ENCODE measurements at regions not wholly inside any gene's neighbourhood (a gene's known extent, or its start where the extent isn't known, plus 50 kb on each side); places are given as distances from the start of the nearest gene placed in this dataset.

- no peak overlapping the region for H3K9ac ChIP-seq (ENCODE audit: low read depth, low read length)
- H3K4me2 ChIP-seq (ENCODE audit: low read length) = no peak overlapping the region
- H3K4me1 ChIP-seq (ENCODE audit: control insufficient read depth, insufficient read depth, low read length) = no peaks in the 10 kb centered on the region
Measured at GRCh38 chr15:95519887-95520286, 810.6 kb upstream of the NR2F2 start.

GRCh38 chr15:95520511-95520910, 810.0 kb upstream of the NR2F2 start:
- no peak overlapping the region for H3K4me3 ChIP-seq (ENCODE audit: low read length)
- H3K9me3 ChIP-seq (replicated peaks; ENCODE audit: low read length) = no peaks in the 10 kb centered on the region
- H3K4me2 ChIP-seq (ENCODE audit: low read length) = no peak overlapping the region
- no peaks in the 10 kb centered on the region for H3K4me1 ChIP-seq (ENCODE audit: control insufficient read depth, insufficient read depth, low read length)
- no peak overlapping the region for H3K9ac ChIP-seq (ENCODE audit: low read depth, low read length)
- no peaks in the 10 kb centered on the region for H3K27me3 ChIP-seq (ENCODE audit: control insufficient read depth, insufficient read depth, low read length)
- H3K36me3 ChIP-seq (ENCODE audit: insufficient read depth, low read length) = no peaks in the 10 kb centered on the region

More at GRCh38 chr15:95519887-95520286, 810.6 kb upstream of the NR2F2 start:
- Histone ChIP-seq H3K9me3 (replicated peaks; ENCODE audit: low read length) (no peaks in the 10 kb centered on the region), H3K4me3 (ENCODE audit: low read length) (no peak overlapping the region), H3K27me3 (ENCODE audit: control insufficient read depth, insufficient read depth, low read length) (no peaks in the 10 kb centered on the region), H3K36me3 (ENCODE audit: insufficient read depth, low read length) (no peaks in the 10 kb centered on the region)

GRCh38 chr15:95520922-95521321, 809.6 kb upstream of the NR2F2 start:
- H3K9me3 ChIP-seq (replicated peaks; ENCODE audit: low read length) = no peaks in the 10 kb centered on the region
- H3K36me3 ChIP-seq (ENCODE audit: insufficient read depth, low read length) = no peaks in the 10 kb centered on the region
- H3K9ac ChIP-seq (ENCODE audit: low read depth, low read length) = no peak overlapping the region
- no peak overlapping the region for H3K4me3 ChIP-seq (ENCODE audit: low read length)
- no peaks in the 10 kb centered on the region for H3K27me3 ChIP-seq (ENCODE audit: control insufficient read depth, insufficient read depth, low read length)
- no peaks in the 10 kb centered on the region for H3K4me1 ChIP-seq (ENCODE audit: control insufficient read depth, insufficient read depth, low read length)
- no peak overlapping the region for H3K4me2 ChIP-seq (ENCODE audit: low read length)

- H3K36me3 ChIP-seq (ENCODE audit: insufficient read depth, low read length) = no peaks in the 10 kb centered on the region
Measured at GRCh38 chr15:95522533-95522932, 808.0 kb upstream of the NR2F2 start.

GRCh38 chr15:95528920-95529319, 801.6 kb upstream of the NR2F2 start:
- Histone ChIP-seq H3K9ac (ENCODE audit: low read depth, low read length) (no peak overlapping the region), H3K4me1 (ENCODE audit: control insufficient read depth, insufficient read depth, low read length) (no peaks in the 10 kb centered on the region), H3K27me3 (ENCODE audit: control insufficient read depth, insufficient read depth, low read length) (no peaks in the 10 kb centered on the region), H3K4me3 (ENCODE audit: low read length) (no peak overlapping the region), H3K4me2 (ENCODE audit: low read length) (no peak overlapping the region), H3K36me3 (ENCODE audit: insufficient read depth, low read length) (no peaks in the 10 kb centered on the region), H3K9me3 (replicated peaks; ENCODE audit: low read length) (no peaks in the 10 kb centered on the region)

More at GRCh38 chr15:95522533-95522932, 808.0 kb upstream of the NR2F2 start:
- Histone ChIP-seq H3K27me3 (ENCODE audit: control insufficient read depth, insufficient read depth, low read length) (no peaks in the 10 kb centered on the region), H3K9me3 (replicated peaks; ENCODE audit: low read length) (no peaks in the 10 kb centered on the region), H3K4me2 (ENCODE audit: low read length) (no peak overlapping the region), H3K4me3 (ENCODE audit: low read length) (no peak overlapping the region), H3K9ac (ENCODE audit: low read depth, low read length) (no peak overlapping the region), H3K4me1 (ENCODE audit: control insufficient read depth, insufficient read depth, low read length) (no peaks in the 10 kb centered on the region)

GRCh38 chr15:95536638-95537037, 793.9 kb upstream of the NR2F2 start:
- Histone ChIP-seq H3K27me3 (ENCODE audit: control insufficient read depth, insufficient read depth, low read length) (no peaks in the 10 kb centered on the region), H3K4me3 (ENCODE audit: low read length) (no peak overlapping the region), H3K4me2 (ENCODE audit: low read length) (no peak overlapping the region), H3K9ac (ENCODE audit: low read depth, low read length) (no peak overlapping the region), H3K36me3 (ENCODE audit: insufficient read depth, low read length) (no peaks in the 10 kb centered on the region), H3K4me1 (ENCODE audit: control insufficient read depth, insufficient read depth, low read length) (no peaks in the 10 kb centered on the region), H3K9me3 (replicated peaks; ENCODE audit: low read length) (no peaks in the 10 kb centered on the region)

GRCh38 chr15:95538693-95539092, 791.8 kb upstream of the NR2F2 start:
- no peaks in the 10 kb centered on the region for H3K9me3 ChIP-seq (replicated peaks; ENCODE audit: low read length)
- no peak overlapping the region for H3K4me3 ChIP-seq (ENCODE audit: low read length)
- no peaks in the 10 kb centered on the region for H3K27me3 ChIP-seq (ENCODE audit: control insufficient read depth, insufficient read depth, low read length)
- no peaks in the 10 kb centered on the region for H3K36me3 ChIP-seq (ENCODE audit: insufficient read depth, low read length)
- H3K4me2 ChIP-seq (ENCODE audit: low read length) = no peak overlapping the region
- no peak overlapping the region for H3K9ac ChIP-seq (ENCODE audit: low read depth, low read length)
- no peaks in the 10 kb centered on the region for H3K4me1 ChIP-seq (ENCODE audit: control insufficient read depth, insufficient read depth, low read length)

- H3K4me2 ChIP-seq (ENCODE audit: low read length) = no peak overlapping the region
- no peaks in the 10 kb centered on the region for H3K4me1 ChIP-seq (ENCODE audit: control insufficient read depth, insufficient read depth, low read length)
- H3K9ac ChIP-seq (ENCODE audit: low read depth, low read length) = no peak overlapping the region
- no peaks in the 10 kb centered on the region for H3K36me3 ChIP-seq (ENCODE audit: insufficient read depth, low read length)
- no peaks in the 10 kb centered on the region for H3K9me3 ChIP-seq (replicated peaks; ENCODE audit: low read length)
- no peaks in the 10 kb centered on the region for H3K27me3 ChIP-seq (ENCODE audit: control insufficient read depth, insufficient read depth, low read length)
- H3K4me3 ChIP-seq (ENCODE audit: low read length) = no peak overlapping the region
Measured at GRCh38 chr15:95541301-95541700, 789.2 kb upstream of the NR2F2 start.

GRCh38 chr15:95549168-95549738, 781.2 kb upstream of the NR2F2 start:
- Histone ChIP-seq H3K4me3 (ENCODE audit: low read length) (no peak overlapping the region), H3K4me2 (ENCODE audit: low read length) (no peak overlapping the region), H3K9me3 (replicated peaks; ENCODE audit: low read length) (no peaks in the 10 kb centered on the region), H3K4me1 (ENCODE audit: control insufficient read depth, insufficient read depth, low read length) (no peaks in the 10 kb centered on the region), H3K27me3 (ENCODE audit: control insufficient read depth, insufficient read depth, low read length) (no peaks in the 10 kb centered on the region), H3K36me3 (ENCODE audit: insufficient read depth, low read length) (no peaks in the 10 kb centered on the region), H3K9ac (ENCODE audit: low read depth, low read length) (no peak overlapping the region)

GRCh38 chr15:95550702-95551101, 779.8 kb upstream of the NR2F2 start:
- Histone ChIP-seq H3K36me3 (ENCODE audit: insufficient read depth, low read length) (no peaks in the 10 kb centered on the region), H3K4me3 (ENCODE audit: low read length) (no peak overlapping the region), H3K4me1 (ENCODE audit: control insufficient read depth, insufficient read depth, low read length) (no peaks in the 10 kb centered on the region), H3K9ac (ENCODE audit: low read depth, low read length) (no peak overlapping the region), H3K4me2 (ENCODE audit: low read length) (no peak overlapping the region), H3K9me3 (replicated peaks; ENCODE audit: low read length) (no peaks in the 10 kb centered on the region), H3K27me3 (ENCODE audit: control insufficient read depth, insufficient read depth, low read length) (no peaks in the 10 kb centered on the region)

GRCh38 chr15:95556225-95556624, 774.3 kb upstream of the NR2F2 start:
- Histone ChIP-seq H3K4me2 (ENCODE audit: low read length) (no peak overlapping the region), H3K4me3 (ENCODE audit: low read length) (no peak overlapping the region), H3K9ac (ENCODE audit: low read depth, low read length) (no peak overlapping the region), H3K36me3 (ENCODE audit: insufficient read depth, low read length) (no peaks in the 10 kb centered on the region), H3K27me3 (ENCODE audit: control insufficient read depth, insufficient read depth, low read length) (no peaks in the 10 kb centered on the region), H3K9me3 (replicated peaks; ENCODE audit: low read length) (no peaks in the 10 kb centered on the region), H3K4me1 (ENCODE audit: control insufficient read depth, insufficient read depth, low read length) (peaks cover 39% of the 10 kb centered on the region)

- Histone ChIP-seq H3K27me3 (ENCODE audit: control insufficient read depth, insufficient read depth, low read length) (no peaks in the 10 kb centered on the region), H3K4me3 (ENCODE audit: low read length) (no peak overlapping the region), H3K36me3 (ENCODE audit: insufficient read depth, low read length) (no peaks in the 10 kb centered on the region), H3K9ac (ENCODE audit: low read depth, low read length) (no peak overlapping the region), H3K9me3 (replicated peaks; ENCODE audit: low read length) (no peaks in the 10 kb centered on the region), H3K4me2 (ENCODE audit: low read length) (peak overlapping the region; percentile 2), H3K4me1 (ENCODE audit: control insufficient read depth, insufficient read depth, low read length) (peaks cover 39% of the 10 kb centered on the region)
Measured at GRCh38 chr15:95556866-95557225, 773.7 kb upstream of the NR2F2 start.
